WI38 (cell line): ENCODE measurements at regions not wholly inside any gene's neighbourhood (a gene's known extent, or its start where the extent isn't known, plus 50 kb on each side); places are given as distances from the start of the nearest gene placed in this dataset.
"Not testable (repeated sequence)": the region's sequence is repeated elsewhere in the genome, so short reads cannot be mapped to it uniquely, and the experiment has no call there.

Source experiments
- H3K4me3 ChIP-seq: 2 replicates; pipeline ENCODE4 v1.5.1; 2011; ENCODE audit warnings: low read depth, mild to moderate bottlenecking, control low read depth, low read length
- TF ChIP-seq, protein P1 (sequence below): IDR thresholded peaks from 2 replicates; pipeline ENCODE4 v1.5.1; 2012; ENCODE audit warnings: low read depth, mild to moderate bottlenecking, control low read depth, low read length

DNA sequence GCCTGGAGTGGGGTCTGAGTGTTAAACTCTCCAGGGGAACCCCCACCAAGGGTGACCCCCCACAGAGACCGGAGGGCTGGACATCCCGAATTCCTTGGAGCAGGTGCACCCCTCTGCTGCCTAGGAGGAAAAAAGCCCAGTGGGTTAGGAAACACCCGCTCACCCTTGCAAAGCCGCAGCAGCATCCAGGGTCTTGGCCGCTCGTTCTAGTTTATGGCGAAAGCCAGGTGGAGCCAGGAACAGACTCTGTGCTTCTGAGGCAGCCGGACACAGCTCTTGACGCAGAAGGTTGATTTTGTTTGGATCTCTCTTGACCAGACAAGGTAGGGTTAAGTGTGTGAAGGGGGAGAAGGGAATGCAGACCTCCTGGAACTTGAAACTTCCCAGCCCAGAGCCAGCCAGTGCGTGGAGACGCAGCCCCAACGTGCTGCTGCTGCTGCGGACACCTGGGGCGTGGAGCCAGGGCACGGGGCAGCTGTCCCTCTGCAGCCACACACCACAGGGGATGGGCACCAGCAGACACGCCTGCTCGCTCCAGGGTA lies 154.5 kb downstream of the LAT start:
- H3K4me3 ChIP-seq = no peak overlapping the region
- TF ChIP-seq, protein P1, sequence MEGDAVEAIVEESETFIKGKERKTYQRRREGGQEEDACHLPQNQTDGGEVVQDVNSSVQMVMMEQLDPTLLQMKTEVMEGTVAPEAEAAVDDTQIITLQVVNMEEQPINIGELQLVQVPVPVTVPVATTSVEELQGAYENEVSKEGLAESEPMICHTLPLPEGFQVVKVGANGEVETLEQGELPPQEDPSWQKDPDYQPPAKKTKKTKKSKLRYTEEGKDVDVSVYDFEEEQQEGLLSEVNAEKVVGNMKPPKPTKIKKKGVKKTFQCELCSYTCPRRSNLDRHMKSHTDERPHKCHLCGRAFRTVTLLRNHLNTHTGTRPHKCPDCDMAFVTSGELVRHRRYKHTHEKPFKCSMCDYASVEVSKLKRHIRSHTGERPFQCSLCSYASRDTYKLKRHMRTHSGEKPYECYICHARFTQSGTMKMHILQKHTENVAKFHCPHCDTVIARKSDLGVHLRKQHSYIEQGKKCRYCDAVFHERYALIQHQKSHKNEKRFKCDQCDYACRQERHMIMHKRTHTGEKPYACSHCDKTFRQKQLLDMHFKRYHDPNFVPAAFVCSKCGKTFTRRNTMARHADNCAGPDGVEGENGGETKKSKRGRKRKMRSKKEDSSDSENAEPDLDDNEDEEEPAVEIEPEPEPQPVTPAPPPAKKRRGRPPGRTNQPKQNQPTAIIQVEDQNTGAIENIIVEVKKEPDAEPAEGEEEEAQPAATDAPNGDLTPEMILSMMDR = no peak

DNA sequence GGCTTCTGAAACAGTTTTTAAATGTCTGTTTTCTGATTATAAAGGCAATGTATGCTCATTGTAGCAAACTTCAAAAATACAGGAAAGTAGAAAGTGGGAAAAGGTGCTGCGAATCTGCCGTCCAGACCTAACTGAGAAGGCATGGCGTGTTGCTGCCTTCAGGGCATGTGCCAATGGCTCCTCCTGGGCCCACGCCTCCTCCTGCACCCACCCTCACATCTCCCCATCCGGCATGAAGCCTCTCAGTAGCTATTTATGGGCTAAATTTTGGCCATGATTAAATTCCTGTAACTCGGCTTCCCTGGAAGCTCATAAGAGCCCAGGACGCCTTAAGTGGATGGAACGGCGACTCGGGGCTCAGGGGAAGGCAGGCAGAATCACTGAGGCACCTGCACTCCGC lies 153.8 kb downstream of the LAT start:
- not testable (repeated sequence) for H3K4me3 ChIP-seq

DNA sequence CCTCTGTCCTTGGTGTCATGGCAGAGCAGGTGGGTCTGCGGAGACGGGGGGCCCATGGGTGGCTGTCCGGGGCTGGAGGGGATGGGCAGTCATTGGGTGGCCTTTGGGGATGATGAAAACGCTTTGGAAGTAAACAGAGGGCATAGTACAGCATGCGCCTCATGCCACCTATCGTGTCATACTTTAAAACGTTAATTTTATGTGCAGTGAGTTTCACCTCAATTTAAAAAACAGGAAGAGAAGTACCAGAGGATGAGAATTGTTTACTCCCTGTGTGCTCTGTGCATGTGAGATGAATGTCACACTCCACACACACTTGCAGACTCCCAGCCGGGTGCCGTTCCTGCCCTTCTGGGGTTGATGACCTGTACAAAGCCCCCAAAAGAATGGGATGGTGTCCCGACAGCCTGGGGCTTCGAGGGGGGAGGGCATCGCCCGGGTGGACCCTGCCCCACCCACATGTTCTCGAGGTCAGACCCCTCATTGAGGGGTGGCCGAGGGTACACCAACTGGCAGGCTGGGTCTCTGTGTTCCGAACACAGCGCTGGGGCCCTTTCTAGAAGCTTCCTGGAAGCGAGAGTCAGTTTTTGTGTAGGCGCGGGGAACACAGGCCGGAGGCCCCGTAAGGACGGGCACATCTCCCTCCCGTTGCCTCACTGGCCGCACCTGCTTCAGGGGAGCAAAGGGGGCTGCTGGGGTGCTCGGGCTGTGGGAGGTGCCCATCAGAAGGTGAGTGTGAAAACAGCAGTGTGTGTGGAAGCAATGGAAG lies 153.2 kb downstream of the LAT start:
- H3K4me3 ChIP-seq = not testable (repeated sequence)

DNA sequence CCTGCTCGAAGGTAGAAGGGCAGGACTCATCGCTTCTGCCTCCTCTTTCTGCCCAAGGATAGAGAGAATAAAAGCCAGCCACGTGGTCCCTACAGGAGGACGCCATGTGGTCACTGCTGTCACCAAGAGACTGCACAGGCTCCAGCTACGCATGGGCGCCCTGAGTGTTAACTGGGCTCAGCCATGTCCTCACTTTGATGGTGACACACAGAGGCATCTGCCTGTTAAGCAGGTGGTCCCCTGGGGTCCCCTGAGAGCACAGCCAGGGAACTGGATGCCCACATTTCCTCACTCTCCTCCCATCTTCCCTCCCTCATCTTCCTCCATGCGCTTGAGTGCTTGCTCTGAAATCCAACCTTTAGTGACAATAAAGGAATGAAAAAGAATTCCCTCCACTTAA lies 152.6 kb downstream of the LAT start:
- not testable (repeated sequence) for H3K4me3 ChIP-seq

DNA sequence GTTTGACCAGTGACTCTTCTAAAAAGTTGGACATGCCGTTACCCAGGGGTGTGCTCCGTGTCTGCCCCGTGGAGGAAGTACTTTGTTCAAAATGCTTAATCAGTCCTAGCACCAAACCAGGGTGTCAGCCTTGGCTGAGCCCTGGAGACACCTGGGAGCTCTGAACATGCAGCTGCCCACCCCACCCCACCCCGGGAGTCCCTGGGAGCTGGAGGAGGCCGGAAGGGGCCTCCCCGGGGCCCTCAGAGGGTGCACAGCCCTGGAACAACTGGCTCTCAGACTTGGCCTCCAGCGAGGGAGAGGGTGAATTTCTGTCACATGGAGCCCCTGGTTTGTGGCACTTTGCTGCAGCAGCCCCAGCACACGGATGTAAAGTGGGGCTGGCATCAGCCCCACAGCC lies 152.1 kb downstream of the LAT start:
- not testable (repeated sequence) for H3K4me3 ChIP-seq

DNA sequence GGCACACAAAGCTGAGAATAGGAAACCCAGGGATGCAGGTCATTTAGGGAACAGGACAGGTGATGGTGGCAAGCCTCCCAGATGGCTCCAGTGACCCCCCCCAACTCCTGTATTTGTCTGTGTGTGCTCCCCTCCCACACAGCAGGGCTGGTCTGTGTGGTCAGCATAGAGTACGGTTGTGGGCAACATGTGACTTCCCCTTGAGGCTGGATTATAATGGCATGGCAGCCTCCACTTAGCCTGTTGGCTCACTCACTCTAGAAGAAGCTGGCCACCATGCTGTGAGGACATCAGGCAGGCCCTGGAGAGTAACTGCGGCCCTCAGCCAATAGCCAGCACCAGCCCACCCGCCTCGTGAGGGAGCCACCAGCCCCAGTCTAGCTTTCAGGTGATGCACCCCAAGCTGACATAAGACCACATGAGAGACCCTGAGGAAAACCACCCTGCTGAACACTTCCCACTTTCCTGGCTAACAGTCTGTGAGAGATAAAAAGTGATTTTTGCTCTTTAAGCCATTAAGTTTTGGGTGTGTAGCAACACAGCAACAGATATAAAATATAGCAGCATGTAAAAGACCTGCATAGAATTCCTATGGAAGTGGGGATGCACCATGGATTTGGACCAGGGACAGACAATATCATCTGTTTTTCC lies 151.3 kb downstream of the LAT start:
- not testable (repeated sequence) for H3K4me3 ChIP-seq

DNA sequence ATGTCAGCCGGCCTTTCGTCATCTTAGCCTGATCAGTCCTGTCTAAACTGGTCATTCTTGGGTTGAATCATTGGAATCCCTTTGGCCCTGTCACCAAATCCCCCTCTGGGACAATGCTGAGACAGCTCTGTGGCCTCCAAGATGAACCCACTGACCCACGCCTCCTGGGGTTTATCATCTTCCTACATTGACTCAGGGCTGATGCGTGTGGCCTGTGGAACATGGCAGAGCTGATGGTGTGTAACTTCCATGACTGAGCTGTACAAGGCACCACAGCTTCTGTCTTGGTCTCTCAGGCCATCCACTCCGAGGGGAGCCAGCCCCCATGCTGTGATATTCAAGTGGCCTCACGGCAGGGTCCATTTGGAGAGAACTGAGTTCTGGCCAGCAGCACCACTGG lies 150.2 kb downstream of the LAT start:
- not testable (repeated sequence) for H3K4me3 ChIP-seq

DNA sequence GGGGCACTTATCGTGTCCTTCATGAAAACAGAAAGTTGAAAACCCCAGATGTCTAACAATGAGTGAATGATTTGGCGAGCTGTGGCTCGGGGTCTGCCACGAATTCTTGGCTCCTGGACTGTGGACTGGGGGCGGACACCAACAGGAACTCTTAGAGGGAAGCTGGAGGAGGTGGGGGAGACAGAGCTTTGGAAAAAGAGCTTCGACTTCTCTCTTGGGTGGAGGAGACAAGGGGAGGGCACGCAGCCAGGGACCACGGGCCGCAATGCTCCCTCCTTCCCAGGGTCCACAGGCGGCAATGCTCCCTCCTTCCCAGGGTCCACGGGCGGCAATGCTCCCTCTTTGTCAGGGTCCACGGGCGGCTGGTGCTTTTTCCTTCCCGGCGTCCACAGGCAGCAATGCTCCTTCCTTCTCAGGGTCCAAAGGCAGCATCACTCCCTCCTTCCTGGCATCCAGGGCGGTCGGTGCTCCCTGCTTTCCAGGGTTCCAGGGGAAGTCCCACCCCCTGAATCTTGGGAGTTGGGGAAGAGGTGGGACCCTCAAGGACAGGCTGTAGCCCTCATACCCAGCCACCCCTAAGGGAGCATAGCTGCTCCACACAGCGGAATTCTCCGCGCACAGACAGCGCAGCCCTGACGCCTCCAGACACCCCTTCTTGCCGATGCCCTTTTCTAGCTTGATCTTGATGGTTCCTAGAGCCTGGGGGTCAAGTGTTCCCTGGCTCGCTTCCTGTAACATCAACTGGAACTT lies 149.0 kb downstream of the LAT start:
- H3K4me3 ChIP-seq = not testable (repeated sequence)

DNA sequence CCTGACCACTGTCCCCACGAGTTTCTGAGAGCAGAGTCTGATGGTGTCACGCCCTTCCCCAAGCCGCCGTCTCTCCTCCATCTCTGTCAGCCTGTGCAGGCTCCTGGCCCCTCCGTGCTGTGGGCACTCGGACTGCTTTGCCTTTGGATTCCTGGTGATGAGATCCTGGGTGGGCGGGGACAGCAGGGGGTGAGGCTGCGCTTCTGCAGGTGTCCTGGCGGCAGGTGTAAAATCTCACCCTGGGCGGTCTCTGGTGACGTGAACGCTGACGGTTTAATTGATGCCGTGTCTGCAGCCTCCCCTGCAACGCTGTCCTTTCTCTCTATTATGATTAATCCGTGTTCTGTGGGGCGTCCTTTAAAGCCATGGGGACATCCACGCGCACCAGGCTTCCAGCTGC lies 148.0 kb downstream of the LAT start:
- H3K4me3 ChIP-seq = not testable (repeated sequence)

DNA sequence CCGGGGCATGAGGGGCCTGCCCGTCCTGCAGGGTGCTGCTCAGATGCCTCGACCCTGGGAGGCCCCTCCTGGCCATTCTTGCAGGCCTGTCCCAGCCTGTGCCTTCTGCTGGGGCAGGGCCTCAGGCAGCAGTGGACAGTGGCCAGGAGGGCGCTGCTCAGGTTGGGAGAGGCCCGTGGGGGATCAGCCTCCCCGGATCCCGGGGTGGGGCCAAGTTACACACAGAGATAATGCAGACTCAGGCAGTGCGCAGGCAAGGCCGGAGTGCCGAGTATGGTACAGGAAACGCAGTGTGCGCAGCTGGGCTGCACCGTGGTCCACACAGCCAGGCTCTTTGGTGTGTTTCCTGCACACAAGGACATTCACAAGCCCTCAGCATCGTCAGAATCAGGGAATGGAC lies 147.6 kb downstream of the LAT start:
- not testable (repeated sequence) for H3K4me3 ChIP-seq

DNA sequence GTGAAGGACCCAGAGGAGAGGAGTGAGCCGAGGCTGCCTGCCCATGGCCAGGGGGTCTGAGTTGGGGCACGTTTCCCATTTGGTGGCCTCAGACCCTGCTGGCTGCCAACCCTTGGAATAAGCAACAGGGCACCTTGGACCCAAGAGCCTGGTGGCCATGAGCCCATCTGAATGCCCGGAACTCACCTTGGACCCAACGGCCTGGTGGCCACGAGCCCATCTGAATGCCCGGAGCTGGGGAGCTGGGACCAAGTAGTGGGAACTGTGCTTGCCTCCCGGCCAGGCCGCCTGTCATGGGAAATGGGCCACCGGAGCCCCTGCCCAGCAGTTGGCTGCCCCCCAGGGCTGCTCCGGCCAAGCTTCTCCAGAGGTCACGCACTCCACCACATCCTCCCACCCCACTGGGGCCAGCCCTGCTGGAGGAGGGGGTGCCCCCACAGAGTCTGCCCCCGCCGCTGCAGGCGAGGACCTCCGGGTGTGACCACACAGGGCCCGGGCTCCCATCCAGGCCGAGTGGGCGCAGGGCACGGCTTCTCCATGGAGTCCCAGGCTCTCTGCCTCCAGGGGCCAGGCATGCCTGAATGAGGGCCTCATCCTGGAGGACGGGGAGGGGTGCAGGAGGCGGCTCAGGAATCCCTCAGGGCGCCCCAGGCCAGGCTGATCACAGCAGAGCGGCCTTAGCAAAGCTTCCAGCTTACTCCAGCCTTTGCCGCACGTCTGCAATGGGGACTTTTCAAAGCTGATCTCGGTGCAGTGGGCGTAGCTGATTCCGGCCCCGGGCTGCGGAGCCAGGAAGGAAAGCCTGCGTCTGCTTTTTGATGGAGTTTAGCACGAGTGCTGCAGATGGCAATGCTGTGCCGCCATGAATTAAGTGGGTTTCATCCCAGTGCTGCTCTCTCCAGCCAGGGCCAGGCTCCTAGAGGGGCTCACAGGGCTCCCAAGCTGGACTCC lies 146.3 kb downstream of the LAT start:
- not testable (repeated sequence) for H3K4me3 ChIP-seq

DNA sequence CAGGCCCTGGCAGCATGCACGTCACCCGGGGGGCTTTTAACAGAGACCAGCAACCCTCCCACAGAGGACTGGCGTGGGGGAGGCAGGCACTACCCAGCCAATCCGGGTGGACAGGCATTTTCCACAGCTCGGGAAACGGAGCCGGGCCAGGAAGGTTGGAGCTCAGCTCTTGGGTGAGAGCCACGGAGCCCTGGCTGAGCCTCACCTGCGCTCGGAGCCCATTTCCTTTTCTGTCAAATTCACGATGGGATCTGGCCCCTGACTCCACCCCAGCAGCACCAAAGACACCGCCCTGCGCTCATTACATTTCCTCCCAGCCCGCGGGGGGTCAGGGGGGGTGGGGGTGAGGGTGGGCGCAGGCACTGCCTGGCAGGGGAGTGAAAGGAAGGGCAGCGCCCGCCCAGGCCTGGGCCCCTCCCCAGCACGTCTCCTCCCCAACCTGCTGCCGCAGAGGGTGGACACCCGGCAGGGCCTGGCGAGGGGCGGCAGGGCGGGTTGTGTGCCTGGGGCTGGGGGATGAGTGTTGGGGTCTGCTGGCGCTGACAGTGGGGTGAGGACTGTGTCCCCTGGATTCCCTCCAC lies 145.4 kb downstream of the LAT start:
- not testable (repeated sequence) for H3K4me3 ChIP-seq

DNA sequence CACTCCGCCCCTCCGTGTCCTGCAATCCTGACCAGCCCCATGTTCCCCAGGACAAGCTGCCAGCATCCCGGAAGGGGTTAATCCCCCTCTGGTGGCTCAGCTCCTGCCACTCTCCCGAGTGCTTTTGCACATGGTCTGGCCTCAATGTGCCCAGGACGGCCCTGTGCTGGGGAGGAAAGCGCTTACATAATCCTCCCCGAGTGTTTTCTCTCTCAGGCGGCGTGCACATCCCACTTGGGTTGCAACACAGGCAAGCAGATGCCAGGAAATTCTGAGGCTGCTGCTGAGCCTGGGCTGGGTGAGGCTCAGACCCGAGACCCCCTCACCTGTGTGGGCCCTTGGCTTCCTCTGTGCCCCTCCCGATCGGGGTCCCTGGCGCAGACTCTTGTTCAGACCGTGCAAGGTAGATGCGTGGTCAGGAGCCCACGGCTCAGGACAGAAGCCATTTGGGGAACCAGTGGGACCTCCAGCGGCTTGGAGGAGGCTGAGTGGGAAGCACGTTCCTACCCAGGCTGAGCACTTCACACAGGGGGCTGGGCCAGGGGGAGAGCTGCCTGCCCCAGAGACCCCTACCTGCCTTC lies 144.7 kb downstream of the LAT start:
- not testable (repeated sequence) for H3K4me3 ChIP-seq

DNA sequence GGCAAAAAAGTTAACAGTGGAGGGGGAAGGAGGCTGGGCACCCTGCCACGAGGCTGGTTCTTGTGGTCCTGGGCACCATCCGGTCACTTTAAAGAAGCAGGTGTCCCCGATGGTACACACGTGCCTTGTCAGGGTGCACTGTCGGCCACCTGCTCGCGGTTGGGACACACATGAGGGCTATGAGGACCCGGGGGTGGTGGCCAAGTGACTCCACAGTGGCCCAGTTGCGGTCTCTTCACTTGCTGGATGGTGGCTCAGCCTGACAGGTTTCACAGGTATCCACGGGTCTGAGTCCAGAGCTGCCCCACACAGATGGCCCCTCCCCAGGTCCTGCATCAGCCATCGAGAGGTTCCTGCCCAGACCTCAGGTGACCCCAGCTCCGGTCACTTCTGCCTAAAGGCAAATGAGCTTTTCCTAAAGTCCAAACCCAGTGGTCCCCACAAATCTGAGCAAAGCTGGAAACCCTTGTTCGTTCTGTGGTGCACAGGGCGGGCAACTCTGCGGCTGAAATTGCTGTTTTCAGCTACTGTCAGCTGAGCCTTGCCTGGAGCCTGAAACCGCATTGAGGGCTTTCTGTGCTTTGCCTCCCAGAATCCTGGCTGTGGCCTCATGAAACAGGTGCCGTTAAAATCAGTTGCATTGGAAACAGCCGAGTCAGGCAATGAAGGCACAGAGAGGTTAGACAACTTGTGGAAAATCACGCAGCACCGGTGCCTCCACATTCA lies 144.0 kb downstream of the LAT start:
- H3K4me3 ChIP-seq = not testable (repeated sequence)

DNA sequence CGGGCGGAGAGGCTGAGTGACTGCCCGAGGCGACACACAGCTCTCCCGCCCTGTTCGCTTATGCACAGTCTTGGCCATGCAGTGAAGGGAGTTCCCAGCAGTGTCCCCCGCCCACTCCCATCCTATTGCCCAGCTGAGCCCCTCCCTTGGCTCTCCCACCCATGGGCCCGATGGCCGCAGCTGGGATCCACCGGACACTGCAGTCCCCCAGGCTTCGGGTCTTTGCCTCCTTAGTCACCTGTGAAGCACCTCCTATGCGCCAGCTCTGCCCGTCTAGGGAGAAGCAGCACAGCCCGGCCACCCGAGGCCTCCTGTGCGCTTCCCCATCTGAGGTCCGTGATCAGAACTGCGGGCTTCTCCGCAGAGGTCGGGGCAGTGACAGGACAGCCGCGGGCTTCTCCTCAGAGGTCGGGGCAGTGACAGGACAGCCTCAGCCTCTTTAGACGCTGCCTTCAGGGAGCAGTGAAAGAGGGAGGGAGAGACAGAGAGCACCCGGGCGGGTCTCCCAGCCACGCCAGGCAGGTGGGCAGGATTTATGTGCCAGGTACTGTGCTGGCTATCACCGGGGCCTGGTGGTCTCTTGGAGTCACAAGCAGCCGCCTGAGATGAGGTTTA lies 143.1 kb downstream of the LAT start:
- H3K4me3 ChIP-seq = not testable (repeated sequence)
